Ovary (tissue), 3 donors: ENCODE measurements at regions not wholly inside any gene's neighbourhood (a gene's known extent, or its start where the extent isn't known, plus 50 kb on each side); places are given as distances from the start of the nearest gene placed in this dataset.

Experiments
- CTCF ChIP-seq, 3 donors: fragments of 450-650 bp in 2 of 3; fragments of 200-600 bp in 1 of 3; IDR thresholded peaks; one replicate each; pipeline versions ENCODE4 v1.5.1 to v1.8.0; 2016 to 2022; ENCODE audit warnings: antibody characterized with exemption in 3 of 3, mild to moderate bottlenecking in 1 of 3
- EP300 ChIP-seq: sonication (generic); formaldehyde crosslinking; IDR thresholded peaks from one replicate; pipeline ENCODE4 v1.6.1; 2017; ENCODE audit warnings: antibody characterized with exemption
- donor health status: DM: no; HTN: no; CAD: no.

- TF ChIP-seq CTCF (IDR thresholded peaks at IDR 0.05) (no peak), EP300 (no peak)
These were observed 436.8 kb downstream of the BCL11B start for GRCh38 chr14:98835051-98835824.
